PC-3 (cell line): ENCODE measurements at regions not wholly inside any gene's neighbourhood (a gene's known extent, or its start where the extent isn't known, plus 50 kb on each side); places are given as distances from the start of the nearest gene placed in this dataset.
"Not testable (repeated sequence)": the region's sequence is repeated elsewhere in the genome, so short reads cannot be mapped to it uniquely, and the experiment has no call there.

ENCODE experiments used
- ATAC-seq: fragments of 200-7000 bp; cut with Tn5 transposase; 2 replicates; pipeline ENCODE4 v1.9.1; 2020; ENCODE audit warnings: mild to moderate bottlenecking, moderate library complexity
- BruUV-seq: library from RNA; stranded (reverse); fragments of 400-500 nt; replicated peaks from 2 replicates; lab custom pipeline; 2021; lab: Mats Ljungman, UMichigan
- CTCF ChIA-PET: fragments of 300-600 bp; sonication (Branson Sonifier 250); formaldehyde crosslinking; loops from one replicate; lab custom pipeline; 2022; ENCODE audit warnings: antibody characterized with exemption; lab: Charles Lee
- POLR2A ChIA-PET: fragments of 300-600 bp; sonication (Branson Sonifier 250); formaldehyde crosslinking; loops from one replicate; lab custom pipeline; 2022; ENCODE audit warnings: antibody characterized with exemption; ENCODE audit not compliant: unreplicated experiment; lab: Charles Lee
- DNase-seq: peaks from one replicate; pipeline ENCODE4 v3.0.0-alpha.2; 2015
- H2AFZ ChIP-seq: fragments of 300-600 bp; sonication (generic); 2 replicates; pipeline ENCODE4 v1.6.0; 2016; ENCODE audit warnings: antibody characterized with exemption, low read length
- H3F3A ChIP-seq: fragments of 300-600 bp; sonication (generic); one replicate; pipeline ENCODE4 v1.6.0; 2017; ENCODE audit warnings: antibody characterized with exemption, low read length, control low read depth, mild to moderate bottlenecking; ENCODE audit not compliant: unreplicated experiment
- H3K27ac ChIP-seq: fragments of 300-600 bp; sonication (generic); 2 replicates; pipeline ENCODE4 v1.5.1; 2016; ENCODE audit warnings: mild to moderate bottlenecking, low read length
- H3K27me3 ChIP-seq: fragments of 300-600 bp; sonication (generic); 2 replicates; pipeline ENCODE4 v1.6.1; 2016; ENCODE audit warnings: low read length, mixed read lengths
- H3K36me3 ChIP-seq: fragments of 300-600 bp; sonication (generic); 2 replicates; pipeline ENCODE4 v1.6.1; 2016; ENCODE audit warnings: low read depth, mixed run types, low read length, mixed read lengths
- H3K4me1 ChIP-seq: fragments of 300-600 bp; sonication (generic); 2 replicates; pipeline ENCODE4 v1.5.1; 2016; ENCODE audit warnings: low read length; ENCODE audit not compliant: insufficient read depth
- H3K4me2 ChIP-seq: fragments of 300-600 bp; sonication (generic); 2 replicates; pipeline ENCODE4 v1.6.0; 2016; ENCODE audit warnings: low read length
- H3K4me3 ChIP-seq: fragments of 300-600 bp; sonication (generic); 2 replicates; pipeline ENCODE4 v1.5.1; 2016; ENCODE audit warnings: mild to moderate bottlenecking, low read length, mixed read lengths
- H3K79me2 ChIP-seq: fragments of 300-600 bp; sonication (generic); 2 replicates; pipeline ENCODE4 v1.6.1; 2017; ENCODE audit warnings: low read length, mixed read lengths
- H3K9ac ChIP-seq: fragments of 300-600 bp; sonication (generic); 2 replicates; pipeline ENCODE4 v1.6.0; 2016; ENCODE audit warnings: mild to moderate bottlenecking, low read length
- H3K9me2 ChIP-seq: fragments of 300-600 bp; sonication (generic); replicated peaks from 2 replicates; pipeline ENCODE4 v1.6.1; 2016; ENCODE audit warnings: mixed run types, low read length, mixed read lengths
- H3K9me3 ChIP-seq: fragments of 300-600 bp; sonication (generic); 2 replicates; pipeline ENCODE4 v1.6.1; 2016; ENCODE audit warnings: low read length, mixed read lengths
- H4K20me1 ChIP-seq: fragments of 300-600 bp; sonication (generic); 2 replicates; pipeline ENCODE4 v1.6.1; 2016; ENCODE audit warnings: low read length, mixed read lengths
- CTCF ChIP-seq: fragments of 300-600 bp; sonication (generic); conservative IDR thresholded peaks from 2 replicates; pipeline ENCODE4 v1.5.1; 2017; ENCODE audit warnings: antibody characterized with exemption, low read depth, mild to moderate bottlenecking, low read length
- EZH2 ChIP-seq: fragments of 300-600 bp; sonication (generic); IDR thresholded peaks from one replicate; pipeline ENCODE4 v1.6.1; 2017; ENCODE audit warnings: antibody characterized with exemption, mild to moderate bottlenecking, low read length; ENCODE audit not compliant: unreplicated experiment
- EZH2phosphoT487 ChIP-seq: fragments of 300-600 bp; sonication (generic); IDR thresholded peaks from 2 replicates; pipeline ENCODE4 v1.6.1; 2018; ENCODE audit warnings: mild to moderate bottlenecking, antibody characterized with exemption, low read length, borderline replicate concordance
- intact Hi-C: fragments of 100-400 bp; cut with micrococcal nuclease; formaldehyde crosslinking; loops from 2 replicates; pipeline ENCODE4 v1.9.0; 2023

GRCh38 chr2:16090650-16091575 lies 150.6 kb downstream of the MYCN start:
- DNase-seq, result no peak
- Histone ChIP-seq H3K36me3 (no peaks in the 10 kb centered on the region), H3K4me2 (no peak overlapping the region), H3K9ac (no peak overlapping the region), H4K20me1 (no peaks in the 10 kb centered on the region), H3K9me3 (no peaks in the 10 kb centered on the region), H3K9me2 (no peaks in the 10 kb centered on the region), H3F3A (no peaks in the 10 kb centered on the region), H3K4me1 (no peaks in the 10 kb centered on the region), H3K4me3 (no peak overlapping the region), H3K79me2 (no peaks in the 10 kb centered on the region), H3K27ac (no peak overlapping the region), H2AFZ (no peak overlapping the region), H3K27me3 (no peaks in the 10 kb centered on the region)
- intact Hi-C loops, result no loop called here
- TF ChIP-seq EZH2phosphoT487 (no peak), EZH2 (no peak), CTCF (no peak)
- ATAC-seq, result no peak
- CTCF ChIA-PET, result no interaction called here
- POLR2A ChIA-PET, result no interaction called here
- BruUV-seq, result no TSS peak

GRCh38 chr2:16089491-16089890 lies 149.1 kb downstream of the MYCN start:
- H3K9me3 ChIP-seq, H3K9me2 ChIP-seq, H3K4me3 ChIP-seq, BruUV-seq, H4K20me1 ChIP-seq, H3K4me1 ChIP-seq, H3K27ac ChIP-seq, POLR2A ChIA-PET, CTCF ChIA-PET, H3K36me3 ChIP-seq, DNase-seq, H3K27me3 ChIP-seq, H3K79me2 ChIP-seq, H3K9ac ChIP-seq, H2AFZ ChIP-seq, H3F3A ChIP-seq, H3K4me2 ChIP-seq, ATAC-seq, intact Hi-C loops: not testable (repeated sequence)

GRCh38 chr2:16088802-16089112 lies 148.4 kb downstream of the MYCN start:
- H3K27ac ChIP-seq, result no peak overlapping the region
- H4K20me1 ChIP-seq, result no peaks in the 10 kb centered on the region
- no peaks in the 10 kb centered on the region for H3F3A ChIP-seq
- intact Hi-C loops, result no loop called here
- no peaks in the 10 kb centered on the region for H3K27me3 ChIP-seq
- TF ChIP-seq CTCF (no peak), EZH2 (no peak), EZH2phosphoT487 (no peak)
- H3K9me3 ChIP-seq, result no peaks in the 10 kb centered on the region
- H3K4me2 ChIP-seq, result no peak overlapping the region
- no peaks in the 10 kb centered on the region for H3K9me2 ChIP-seq
- no peak overlapping the region for H3K4me3 ChIP-seq
- H3K4me1 ChIP-seq, result no peaks in the 10 kb centered on the region
- H3K36me3 ChIP-seq, result no peaks in the 10 kb centered on the region
- CTCF ChIA-PET, result no interaction called here
- no TSS peak for BruUV-seq
- H3K79me2 ChIP-seq, result no peaks in the 10 kb centered on the region
- DNase-seq, result no peak
- H3K9ac ChIP-seq, result no peak overlapping the region
- no peak overlapping the region for H2AFZ ChIP-seq
- ATAC-seq, result no peak
- POLR2A ChIA-PET, result interaction anchor here (0.6 kb wide), 1 partner anchor 380 kb away, joined by 34 read pairs; no protein-coding TSS in a partner anchor
